GM12891 (cell line): ENCODE measurements at regions not wholly inside any gene's neighbourhood (a gene's known extent, or its start where the extent isn't known, plus 50 kb on each side); places are given as distances from the start of the nearest gene placed in this dataset.

Source experiments
- POLR2AphosphoS5 ChIP-seq: IDR thresholded peaks from 2 replicates; pipeline ENCODE4 v1.6.1; 2011; ENCODE audit warnings: low read depth, low read length, control low read depth
- TAF1 ChIP-seq: IDR thresholded peaks from 2 replicates; pipeline ENCODE4 v1.6.1; 2011; ENCODE audit warnings: low read depth, low read length, control low read depth

- TF ChIP-seq POLR2AphosphoS5 (no peak), TAF1 (no peak)
These were observed 74.5 kb upstream of the CCNG1 start for GRCh38 chr5:163362840-163363371.
